HG02588 (cell line): ENCODE measurements at regions not wholly inside any gene's neighbourhood (a gene's known extent, or its start where the extent isn't known, plus 50 kb on each side); places are given as distances from the start of the nearest gene placed in this dataset.

ENCODE experiments used
- ATAC-seq: cut with Tn5 transposase; IDR thresholded peaks from one replicate; pipeline ENCODE4 v1.9.1; 2021; ENCODE audit warnings: mild to moderate bottlenecking, moderate library complexity; ENCODE audit not compliant: unreplicated experiment

- no peak for ATAC-seq
Measured at GRCh38 chr4:189436207-189436606, 504.5 kb upstream of the FRG1 start.

- ATAC-seq: no peak
Measured at GRCh38 chr4:189440716-189441115, 500.0 kb upstream of the FRG1 start.

- ATAC-seq: no peak
Measured at GRCh38 chr4:189443341-189443740, 497.3 kb upstream of the FRG1 start.

GRCh38 chr4:189445613-189446012, 495.1 kb upstream of the FRG1 start:
- no peak for ATAC-seq

- ATAC-seq: no peak
Measured at GRCh38 chr4:189463734-189464133, 476.9 kb upstream of the FRG1 start.

- no peak for ATAC-seq
Measured at GRCh38 chr4:189494407-189494806, 446.3 kb upstream of the FRG1 start.

GRCh38 chr4:189497516-189497915, 443.2 kb upstream of the FRG1 start:
- no peak for ATAC-seq

- no peak for ATAC-seq
Measured at GRCh38 chr4:189497996-189498395, 442.7 kb upstream of the FRG1 start.

- ATAC-seq: no peak
Measured at GRCh38 chr4:189498457-189498856, 442.2 kb upstream of the FRG1 start.

- no peak for ATAC-seq
Measured at GRCh38 chr4:189499696-189500095, 441.0 kb upstream of the FRG1 start.

- no peak for ATAC-seq
Measured at GRCh38 chr4:189500970-189501369, 439.7 kb upstream of the FRG1 start.

- ATAC-seq: no peak
Measured at GRCh38 chr4:189502841-189503435, 437.7 kb upstream of the FRG1 start.

- no peak for ATAC-seq
Measured at GRCh38 chr4:189504220-189504619, 436.5 kb upstream of the FRG1 start.

- no peak for ATAC-seq
Measured at GRCh38 chr4:189505380-189505779, 435.3 kb upstream of the FRG1 start.

- no peak for ATAC-seq
Measured at GRCh38 chr4:189506080-189506479, 434.6 kb upstream of the FRG1 start.

- no peak for ATAC-seq
Measured at GRCh38 chr4:189507060-189507459, 433.6 kb upstream of the FRG1 start.

- no peak for ATAC-seq
Measured at GRCh38 chr4:189510601-189511000, 430.1 kb upstream of the FRG1 start.

GRCh38 chr4:189511581-189511980, 429.1 kb upstream of the FRG1 start:
- no peak for ATAC-seq

GRCh38 chr4:189513421-189513820, 427.3 kb upstream of the FRG1 start:
- ATAC-seq: no peak

- ATAC-seq: no peak
Measured at GRCh38 chr4:189514209-189514608, 426.5 kb upstream of the FRG1 start.

GRCh38 chr4:189516902-189517301, 423.8 kb upstream of the FRG1 start:
- no peak for ATAC-seq

- ATAC-seq: no peak
Measured at GRCh38 chr4:189519186-189519585, 421.5 kb upstream of the FRG1 start.

GRCh38 chr4:189525304-189525703, 415.4 kb upstream of the FRG1 start:
- ATAC-seq: no peak
